Smooth muscle cell (in vitro differentiated cells): ENCODE measurements at regions not wholly inside any gene's neighbourhood (a gene's known extent, or its start where the extent isn't known, plus 50 kb on each side); places are given as distances from the start of the nearest gene placed in this dataset.

Source experiments
- DNase-seq: peaks from one replicate; lab custom pipeline; 2025; ENCODE audit not compliant: unreplicated experiment; lab: John Stamatoyannopoulos, UW
- H2AFZ ChIP-seq: fragments of 200-600 bp; sonication (generic); 2 replicates; pipeline ENCODE4 v1.6.0; 2016; ENCODE audit warnings: antibody characterized with exemption, low read depth, mild to moderate bottlenecking
- H3F3A ChIP-seq: fragments of 200-600 bp; sonication (generic); 2 replicates; pipeline ENCODE4 v1.6.0; 2017; ENCODE audit warnings: antibody characterized with exemption, low read depth
- H3K27ac ChIP-seq: fragments of 200-600 bp; sonication (generic); 2 replicates; pipeline ENCODE4 v1.5.1; 2016; ENCODE audit warnings: low read depth, mild to moderate bottlenecking
- H3K27me3 ChIP-seq: fragments of 200-600 bp; sonication (generic); 2 replicates; pipeline ENCODE4 v1.6.1; 2016; ENCODE audit warnings: low read depth, mild to moderate bottlenecking
- H3K36me3 ChIP-seq: fragments of 200-600 bp; sonication (generic); 2 replicates; pipeline ENCODE4 v1.5.1; 2016; ENCODE audit warnings: low read depth
- H3K4me1 ChIP-seq: fragments of 200-600 bp; sonication (generic); 2 replicates; pipeline ENCODE4 v1.5.1; 2016; ENCODE audit warnings: low read depth
- H3K4me2 ChIP-seq: fragments of 200-600 bp; sonication (generic); 2 replicates; pipeline ENCODE4 v1.6.0; 2016; ENCODE audit warnings: mild to moderate bottlenecking
- H3K4me3 ChIP-seq: fragments of 200-600 bp; sonication (generic); 2 replicates; pipeline ENCODE4 v1.5.1; 2016; ENCODE audit warnings: mild to moderate bottlenecking
- H3K79me2 ChIP-seq: fragments of 200-600 bp; sonication (generic); 2 replicates; pipeline ENCODE4 v1.6.0; 2016; ENCODE audit warnings: low read depth, mild to moderate bottlenecking
- H3K9ac ChIP-seq: fragments of 200-600 bp; sonication (generic); 2 replicates; pipeline ENCODE4 v1.6.0; 2016; ENCODE audit warnings: low read depth
- H3K9me3 ChIP-seq: fragments of 200-600 bp; sonication (generic); replicated peaks from 2 replicates; pipeline ENCODE4 v1.5.1; 2016; ENCODE audit warnings: low read depth
- H4K20me1 ChIP-seq: fragments of 200-600 bp; sonication (generic); 2 replicates; pipeline ENCODE4 v1.6.0; 2016; ENCODE audit warnings: low read depth
- CTCF ChIP-seq: fragments of 200-600 bp; sonication (generic); IDR thresholded peaks from 2 replicates; pipeline ENCODE4 v1.5.1; 2017; ENCODE audit warnings: borderline replicate concordance, mild to moderate bottlenecking, antibody characterized with exemption; ENCODE audit not compliant: insufficient read depth, poor library complexity, severe bottlenecking
- WGBS: methylation state at CpG from one replicate; pipeline ENCODE4 v1.1.7; 2016; ENCODE audit warnings: low lambda C conversion rate; 5-methylcytosine and 5-hydroxymethylcytosine counted together

DNA sequence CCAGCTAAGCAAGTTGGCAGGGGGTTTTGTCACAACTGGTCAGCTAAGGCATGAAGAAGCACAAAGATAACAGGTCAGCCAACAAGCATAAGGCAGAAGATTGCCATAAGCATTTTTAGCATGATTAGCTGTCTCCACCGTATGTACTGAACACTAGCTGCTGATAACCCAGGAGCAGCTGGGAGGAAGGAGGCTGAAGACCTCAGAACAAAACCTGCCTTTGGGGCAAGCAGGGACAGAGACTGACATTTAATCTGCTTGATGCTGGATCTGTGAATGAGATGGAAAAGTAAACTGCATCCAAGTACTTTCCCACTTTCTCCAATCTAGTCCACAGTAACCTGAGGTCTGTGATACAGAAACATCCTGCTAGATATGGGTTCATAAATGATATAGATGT, 353.0 kb upstream of the MAP3K7 start:
- H3K9ac ChIP-seq: no peak overlapping the region
- no peaks in the 10 kb centered on the region for H3K9me3 ChIP-seq
- no peak for DNase-seq
- H3F3A ChIP-seq: no peaks in the 10 kb centered on the region
- TF ChIP-seq CTCF: no peak
- no peaks in the 10 kb centered on the region for H3K27me3 ChIP-seq
- H3K27ac ChIP-seq: no peak overlapping the region
- no peaks in the 10 kb centered on the region for H3K79me2 ChIP-seq
- no peaks in the 10 kb centered on the region for H3K4me1 ChIP-seq
- no peaks in the 10 kb centered on the region for H3K36me3 ChIP-seq
- H3K4me3 ChIP-seq: no peak overlapping the region
- H2AFZ ChIP-seq: no peak overlapping the region
- H4K20me1 ChIP-seq: no peaks in the 10 kb centered on the region
- H3K4me2 ChIP-seq: no peak overlapping the region
- 52% methylated on average over 1 of the region's 1 CpG for WGBS

GRCh38 chr6:90938122-90938521, 351.2 kb upstream of the MAP3K7 start:
- no peak overlapping the region for H3K4me3 ChIP-seq
- no peak overlapping the region for H3K27ac ChIP-seq
- peaks cover 3% of the 10 kb centered on the region for H3K27me3 ChIP-seq
- no peaks in the 10 kb centered on the region for H3K9me3 ChIP-seq
- H4K20me1 ChIP-seq: no peaks in the 10 kb centered on the region
- no peaks in the 10 kb centered on the region for H3K36me3 ChIP-seq
- H3K4me1 ChIP-seq: peaks cover 5% of the 10 kb centered on the region
- H3F3A ChIP-seq: no peaks in the 10 kb centered on the region
- no peak overlapping the region for H3K9ac ChIP-seq
- no peak for TF ChIP-seq CTCF
- DNase-seq: no peak
- no peak overlapping the region for H2AFZ ChIP-seq
- H3K4me2 ChIP-seq: no peak overlapping the region
- H3K79me2 ChIP-seq: no peaks in the 10 kb centered on the region

GRCh38 chr6:90936286-90936685, 349.4 kb upstream of the MAP3K7 start:
- no peaks in the 10 kb centered on the region for H3F3A ChIP-seq
- no peak overlapping the region for H3K27ac ChIP-seq
- H3K79me2 ChIP-seq: no peaks in the 10 kb centered on the region
- no peak overlapping the region for H3K4me3 ChIP-seq
- H3K27me3 ChIP-seq: peaks cover 3% of the 10 kb centered on the region
- DNase-seq: no peak
- 46% methylated on average over 5 of the region's 5 CpGs for WGBS
- no peaks in the 10 kb centered on the region for H3K9me3 ChIP-seq
- TF ChIP-seq CTCF: no peak
- H3K4me1 ChIP-seq: peaks cover 5% of the 10 kb centered on the region
- no peaks in the 10 kb centered on the region for H3K36me3 ChIP-seq
- H3K4me2 ChIP-seq: no peak overlapping the region
- H4K20me1 ChIP-seq: no peaks in the 10 kb centered on the region
- no peak overlapping the region for H2AFZ ChIP-seq
- H3K9ac ChIP-seq: no peak overlapping the region

DNA sequence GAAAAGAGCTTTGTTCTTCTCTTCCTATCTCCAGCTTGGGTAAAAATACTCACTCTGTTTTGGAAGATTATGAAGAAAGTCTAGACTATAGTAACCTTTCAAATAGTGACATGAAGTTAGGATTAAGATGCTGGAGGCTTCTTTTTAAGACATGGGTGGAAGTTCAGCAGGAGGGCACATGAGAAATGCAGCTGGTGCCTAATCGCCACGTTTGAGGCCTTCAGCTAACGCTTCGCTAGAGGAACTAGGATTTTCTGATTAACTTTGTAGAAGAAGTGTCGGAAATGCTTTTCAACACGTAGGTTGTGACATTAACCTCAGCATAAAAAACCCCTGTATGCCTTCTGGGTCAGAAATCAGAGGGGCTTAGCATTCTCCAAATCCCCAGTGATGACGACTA, 348.1 kb upstream of the MAP3K7 start:
- DNase-seq: no peak
- TF ChIP-seq CTCF: no peak
- peaks cover 5% of the 10 kb centered on the region for H3K4me1 ChIP-seq

More for the DNA sequence above, 348.1 kb upstream of the MAP3K7 start:
- Histone ChIP-seq H3K27me3 (peaks cover 3% of the 10 kb centered on the region), H3K36me3 (no peaks in the 10 kb centered on the region), H3F3A (no peaks in the 10 kb centered on the region), H3K4me3 (no peak overlapping the region), H3K79me2 (no peaks in the 10 kb centered on the region), H2AFZ (peak overlapping the region; percentile 10), H3K27ac (no peak overlapping the region), H4K20me1 (no peaks in the 10 kb centered on the region), H3K4me2 (no peak overlapping the region), H3K9me3 (no peaks in the 10 kb centered on the region), H3K9ac (no peak overlapping the region)
- WGBS: 50% methylated on average over 7 of the region's 7 CpGs
